ENCODE measurements at regions not wholly inside any gene's neighbourhood (a gene's known extent, or its start where the extent isn't known, plus 50 kb on each side); places are given as distances from the start of the nearest gene placed in this dataset.

DNA sequence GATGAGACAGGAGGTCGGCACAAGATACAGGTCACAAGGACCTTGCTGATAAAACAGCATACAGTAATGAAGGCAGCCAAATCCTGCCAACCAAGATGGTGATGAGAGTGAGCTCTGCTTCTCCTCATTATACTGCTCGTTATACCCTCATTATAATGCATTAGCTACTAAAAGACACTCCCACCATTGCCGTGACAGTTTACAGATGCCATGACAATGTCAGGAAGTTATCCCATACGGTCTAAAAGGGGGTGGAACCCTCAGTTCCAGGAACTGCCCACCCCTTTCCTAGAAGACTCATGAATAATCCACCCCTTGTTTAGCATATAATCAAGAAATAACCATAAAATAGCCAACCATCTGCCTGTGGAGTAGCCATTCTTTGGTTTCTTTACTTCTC is 224.2 kb downstream of the RBM43 start:
- Histone ChIP-seq H2AFZ (no peak overlapping the region), H3K9me2 (ENCODE audit: insufficient read depth) (peaks cover 38% of the 10 kb centered on the region), H3K79me2 (replicated peaks; ENCODE audit: insufficient read depth) (no peaks in the 10 kb centered on the region), H3F3A (replicated peaks; ENCODE audit: low read depth) (no peaks in the 10 kb centered on the region), H3K4me2 (no peak overlapping the region), H3K27me3 (ENCODE audit: insufficient read depth) (no peaks in the 10 kb centered on the region), H3K36me3 (ENCODE audit: insufficient read depth) (no peaks in the 10 kb centered on the region; the same call in 1 of the 2 replicates), H4K20me1 (replicated peaks; ENCODE audit: insufficient read depth) (no peaks in the 10 kb centered on the region), H3K27ac (ENCODE audit: low read depth) (no peak overlapping the region), H3K4me3 (no peak overlapping the region), H3K4me1 (ENCODE audit: insufficient read depth) (no peaks in the 10 kb centered on the region)
- Mint-ChIP-seq H3K27me3 (ENCODE audit: insufficient read depth, low read depth, poor library complexity) (no peaks in the 10 kb centered on the region), H3K4me1 (no peaks in the 10 kb centered on the region), H3K9me3 (no peaks in the 10 kb centered on the region; the same call in 2 of the 3 replicates), H3K27ac (no peak overlapping the region), H3K36me3 (ENCODE audit: low read depth) (no peaks in the 10 kb centered on the region; the same call in 2 of the 3 replicates), H3K4me3 (no peak overlapping the region)
- DNase-seq (ENCODE audit: low spot score) (no peak), ATAC-seq (no peak)
- no peak for TF ChIP-seq POLR2AphosphoS5 (IDR thresholded peaks at IDR 0.05; ENCODE audit: low read depth)
- TF ChIP-seq NANOG (IDR thresholded peaks at IDR 0.05; ENCODE audit: borderline replicate concordance), result no peak
- TF ChIP-seq EZH2phosphoT487 (IDR thresholded peaks at IDR 0.05; ENCODE audit: unreplicated experiment), result no peak
- no peak for TF ChIP-seq ETS1 (IDR thresholded peaks at IDR 0.05)
- no peak for TF ChIP-seq CREB1 (CRISPR knock-in tag; IDR thresholded peaks at IDR 0.05; ENCODE audit: low read depth)
- TF ChIP-seq ZNF114 (CRISPR knock-in tag; IDR thresholded peaks at IDR 0.05), result no peak
- TF ChIP-seq CTCF (conservative IDR thresholded peaks at IDR 0.05; ENCODE audit: low read depth in 2 of 2), result no peak
- TF ChIP-seq ZNF462 (CRISPR knock-in tag; IDR thresholded peaks at IDR 0.05), result no peak
- TF ChIP-seq JUNB (IDR thresholded peaks at IDR 0.05; ENCODE audit: unreplicated experiment), result no peak
- no peak for TF ChIP-seq REST (IDR thresholded peaks at IDR 0.05; ENCODE audit: unreplicated experiment)
- no peak for TF ChIP-seq ZNF331 (CRISPR knock-in tag; IDR thresholded peaks at IDR 0.05; ENCODE audit: low read depth)
- TF ChIP-seq STAT1 (IDR thresholded peaks at IDR 0.05; ENCODE audit: unreplicated experiment), result no peak
- no peak for TF ChIP-seq EZH2 (IDR thresholded peaks at IDR 0.05; ENCODE audit: low read depth, unreplicated experiment)

Measured in GM23338 (cell line).